SK-N-MC (cell line): ENCODE measurements at regions not wholly inside any gene's neighbourhood (a gene's known extent, or its start where the extent isn't known, plus 50 kb on each side); places are given as distances from the start of the nearest gene placed in this dataset.
"Not testable (repeated sequence)": the region's sequence is repeated elsewhere in the genome, so short reads cannot be mapped to it uniquely, and the experiment has no call there.

Experiments used
- DNase-seq: peaks from one replicate; pipeline ENCODE4 v3.0.0-alpha.2; 2011; ENCODE audit warnings: low read depth, low spot score
- H3K27ac ChIP-seq: fragments of 200-600 bp; sonication (generic); 2 replicates; pipeline ENCODE4 v1.5.1; 2016; ENCODE audit warnings: mixed run types
- H3K36me3 ChIP-seq: fragments of 200-600 bp; sonication (generic); 2 replicates; pipeline ENCODE4 v1.6.1; 2017; ENCODE audit warnings: antibody characterized with exemption, low read length, mixed read lengths; ENCODE audit not compliant: insufficient read depth
- H3K4me3 ChIP-seq: fragments of 200-600 bp; sonication (generic); 2 replicates; pipeline ENCODE4 v1.5.1; 2016
- H3K9ac ChIP-seq: fragments of 200-600 bp; sonication (generic); 2 replicates; pipeline ENCODE4 v1.8.0; 2017; ENCODE audit warnings: mixed run types, mixed read lengths; ENCODE audit not compliant: insufficient read length
- H3K9me3 ChIP-seq: fragments of 200-600 bp; sonication (generic); 2 replicates; pipeline ENCODE4 v1.6.1; 2017; ENCODE audit warnings: low read depth, mild to moderate bottlenecking, antibody characterized with exemption, low read length, moderate library complexity, mixed read lengths
- EZH2 ChIP-seq: fragments of 200-600 bp; sonication (generic); IDR thresholded peaks from one replicate; pipeline ENCODE4 v1.6.1; 2017; ENCODE audit warnings: antibody characterized with exemption
- FOXP2 ChIP-seq: optimal IDR thresholded peaks from 2 replicates; pipeline ENCODE3; 2011; ENCODE audit warnings: mild to moderate bottlenecking, moderate library complexity; ENCODE audit not compliant: insufficient read depth; ENCODE audit errors: extremely low read length, control extremely low read depth
- POLR2AphosphoS5 ChIP-seq: IDR thresholded peaks from 2 replicates; pipeline ENCODE4 v1.6.1; 2012; ENCODE audit warnings: mild to moderate bottlenecking, low read depth, low read length, borderline replicate concordance

DNA sequence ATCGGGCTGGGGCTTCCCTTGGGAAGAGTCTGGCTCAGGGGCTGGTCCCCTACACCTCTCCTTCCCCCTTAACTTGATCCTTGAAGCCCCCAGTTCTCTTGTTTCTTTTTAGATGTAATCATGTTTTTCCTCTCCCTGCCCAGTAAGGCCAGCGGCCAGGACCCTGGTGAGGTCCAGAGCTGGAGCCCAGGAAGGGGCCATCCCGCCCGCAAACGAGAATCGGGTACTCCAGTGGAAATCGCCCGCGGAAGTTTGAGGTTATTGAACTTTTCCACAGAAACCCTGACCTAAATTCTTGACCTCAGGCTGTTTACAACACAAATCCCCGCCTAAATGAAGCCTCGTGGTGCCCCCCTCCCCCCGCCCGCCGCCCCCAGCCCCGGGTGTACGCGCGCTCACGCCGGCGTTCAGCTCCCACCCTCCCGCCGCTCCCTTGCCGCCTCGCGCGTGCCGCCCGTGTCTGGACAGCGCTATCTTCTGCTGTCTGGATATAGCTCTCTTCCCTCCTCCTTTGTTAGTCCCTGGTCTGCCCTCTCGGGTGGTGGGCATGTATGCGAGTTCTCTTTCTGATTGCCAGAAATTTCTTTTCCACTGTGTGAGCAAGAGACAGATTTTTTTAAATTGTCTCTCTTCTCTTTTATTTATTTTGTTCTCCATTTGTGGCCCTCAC, 165.9 kb upstream of the CACNA1E start:
- TF ChIP-seq EZH2: no peak
- DNase-seq: no peak
- no peaks in the 10 kb centered on the region for H3K36me3 ChIP-seq

DNA sequence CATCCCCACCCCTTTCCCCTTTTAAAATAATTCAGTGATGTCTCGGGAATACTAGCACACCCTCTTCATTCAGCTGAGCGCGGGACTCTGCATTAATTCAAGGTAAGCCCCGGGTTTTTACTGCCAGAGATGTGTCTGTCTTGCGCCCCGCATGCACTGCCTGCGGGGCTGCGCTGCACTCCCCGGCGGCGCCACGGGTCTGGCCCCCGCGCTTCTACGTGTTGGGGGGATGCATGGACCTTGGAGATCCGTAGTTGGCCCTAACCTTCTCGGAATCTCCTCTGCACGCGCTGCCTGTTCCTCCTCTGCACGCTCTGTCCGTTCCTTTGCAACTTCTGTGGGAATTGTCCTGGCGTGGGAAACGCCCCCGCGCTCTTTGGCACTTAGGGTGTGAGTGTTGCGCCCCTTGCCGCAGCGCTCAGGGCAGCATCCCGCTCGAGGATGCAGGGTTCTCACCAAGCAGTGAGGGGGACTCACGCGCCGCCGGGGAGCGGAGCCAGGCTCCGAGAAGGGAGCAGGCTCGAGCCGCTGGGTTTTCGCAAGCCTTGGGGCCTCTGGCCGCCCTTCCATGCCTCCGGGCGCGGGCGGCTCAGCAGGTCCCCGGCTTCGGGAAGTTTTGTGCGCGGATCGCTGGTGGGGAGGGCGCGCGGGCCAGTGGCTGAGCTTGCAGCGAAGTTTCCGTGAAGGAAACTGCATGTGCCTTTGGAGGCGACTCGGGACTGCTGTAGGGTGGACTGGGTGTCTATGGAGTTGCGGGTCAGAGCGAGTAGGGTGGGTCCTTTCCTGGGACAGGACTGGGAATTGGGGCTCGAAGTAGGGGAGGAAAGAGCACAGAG, 165.1 kb upstream of the CACNA1E start:
- Histone ChIP-seq H3K9ac (no peak overlapping the region), H3K27ac (no peak overlapping the region), H3K4me3 (no peak overlapping the region), H3K9me3 (no peaks in the 10 kb centered on the region), H3K36me3 (no peaks in the 10 kb centered on the region)
- TF ChIP-seq FOXP2: no peak
- TF ChIP-seq POLR2AphosphoS5: no peak
- peak; percentile 91 for TF ChIP-seq EZH2
- no peak for DNase-seq

More for the DNA sequence above, 165.9 kb upstream of the CACNA1E start:
- H3K9me3 ChIP-seq: no peaks in the 10 kb centered on the region
- no peak overlapping the region for H3K4me3 ChIP-seq
- H3K27ac ChIP-seq: no peak overlapping the region
- H3K9ac ChIP-seq: no peak overlapping the region

DNA sequence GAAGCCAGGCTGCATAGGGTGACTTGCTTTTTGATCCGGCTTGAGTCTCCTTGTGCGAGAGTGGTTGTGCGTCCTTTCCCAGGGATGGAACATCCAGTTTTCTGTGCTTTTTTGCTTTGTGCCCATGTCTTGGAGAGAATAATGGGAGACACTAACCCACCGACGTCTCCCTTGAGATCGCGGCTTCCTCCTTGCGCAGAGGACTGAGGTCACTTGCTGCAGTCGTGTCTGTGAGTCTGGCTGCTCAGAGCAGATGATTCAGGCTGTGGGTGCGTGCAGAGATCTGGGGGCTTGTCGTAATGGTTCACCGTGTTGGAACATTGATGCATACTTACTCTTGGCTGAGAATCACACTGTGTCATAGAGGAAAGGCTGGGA, 164.5 kb upstream of the CACNA1E start:
- Histone ChIP-seq H3K4me3 (no peak overlapping the region), H3K27ac (no peak overlapping the region), H3K9ac (no peak overlapping the region), H3K9me3 (no peaks in the 10 kb centered on the region), H3K36me3 (no peaks in the 10 kb centered on the region)
- no peak for DNase-seq
- peak; percentile 5 for TF ChIP-seq EZH2
- no peak for TF ChIP-seq POLR2AphosphoS5

DNA sequence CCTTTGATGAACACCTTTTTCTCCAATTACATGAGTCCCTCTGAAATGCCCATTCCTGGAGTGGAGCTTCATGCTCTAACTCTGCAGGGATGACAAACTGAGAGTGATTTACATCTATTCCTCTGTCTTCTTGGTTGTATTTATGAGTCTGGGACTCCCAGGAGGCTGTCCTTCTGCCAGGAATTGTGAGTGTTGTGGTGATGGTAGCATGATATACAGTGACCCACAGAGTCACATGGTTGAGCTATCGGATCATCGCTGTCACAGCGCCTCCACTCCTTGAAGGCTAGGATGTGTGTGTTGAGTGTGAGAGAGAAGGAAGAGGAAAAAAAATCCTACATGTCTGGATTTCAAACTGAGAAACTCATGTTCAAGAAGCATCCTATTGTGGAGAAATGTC, 163.4 kb upstream of the CACNA1E start:
- TF ChIP-seq FOXP2 (no peak), EZH2 (no peak), POLR2AphosphoS5 (no peak)

DNA sequence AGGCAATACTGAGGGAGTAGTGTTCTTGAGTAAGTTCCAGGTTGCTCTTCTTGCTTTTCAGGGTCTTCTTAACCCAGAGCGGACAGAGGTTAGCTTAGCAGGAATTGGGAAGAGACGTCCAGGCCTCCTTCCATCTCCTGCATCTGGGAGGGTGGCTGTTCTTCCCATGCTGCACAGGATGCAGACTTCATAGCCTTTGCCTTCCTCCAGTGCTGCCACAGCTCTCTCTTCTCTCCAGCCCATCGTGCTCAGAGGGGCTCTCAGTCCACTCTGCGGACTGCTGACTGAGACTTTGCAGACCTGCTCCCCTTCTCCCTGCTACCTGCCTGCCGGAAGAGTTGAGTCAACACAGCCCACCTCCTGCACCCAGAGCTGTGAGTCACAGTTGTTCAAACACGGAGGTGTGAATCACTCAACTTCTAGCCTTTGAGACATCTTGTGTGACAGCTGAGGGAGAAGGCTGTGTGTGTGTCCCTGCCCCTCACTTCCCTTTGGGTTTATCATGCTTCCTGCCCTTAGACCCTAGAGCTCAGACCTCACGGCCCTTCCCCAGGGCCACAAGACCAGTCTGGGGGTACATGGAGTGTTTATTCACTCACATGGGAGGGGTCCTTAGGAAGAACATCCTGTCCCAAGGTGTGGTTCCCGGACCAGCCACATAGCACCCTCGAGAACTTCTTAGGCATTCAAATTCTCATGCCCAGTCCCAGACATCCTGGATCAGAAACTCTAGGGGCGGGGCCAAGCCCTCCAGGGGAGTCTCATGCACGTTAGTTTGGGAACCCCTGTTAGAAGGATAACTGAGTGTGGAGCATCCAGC, 158.3 kb upstream of the CACNA1E start:
- no peaks in the 10 kb centered on the region for H3K36me3 ChIP-seq
- no peak overlapping the region for H3K4me3 ChIP-seq
- no peak for DNase-seq
- no peak for TF ChIP-seq FOXP2
- TF ChIP-seq EZH2: no peak
- no peak for TF ChIP-seq POLR2AphosphoS5
- no peaks in the 10 kb centered on the region for H3K9me3 ChIP-seq
- H3K9ac ChIP-seq: no peak overlapping the region
- H3K27ac ChIP-seq: no peak overlapping the region

More for the DNA sequence above, 163.4 kb upstream of the CACNA1E start:
- Histone ChIP-seq H3K9me3 (no peaks in the 10 kb centered on the region), H3K36me3 (no peaks in the 10 kb centered on the region), H3K4me3 (no peak overlapping the region), H3K27ac (no peak overlapping the region), H3K9ac (no peak overlapping the region)
- DNase-seq: no peak

DNA sequence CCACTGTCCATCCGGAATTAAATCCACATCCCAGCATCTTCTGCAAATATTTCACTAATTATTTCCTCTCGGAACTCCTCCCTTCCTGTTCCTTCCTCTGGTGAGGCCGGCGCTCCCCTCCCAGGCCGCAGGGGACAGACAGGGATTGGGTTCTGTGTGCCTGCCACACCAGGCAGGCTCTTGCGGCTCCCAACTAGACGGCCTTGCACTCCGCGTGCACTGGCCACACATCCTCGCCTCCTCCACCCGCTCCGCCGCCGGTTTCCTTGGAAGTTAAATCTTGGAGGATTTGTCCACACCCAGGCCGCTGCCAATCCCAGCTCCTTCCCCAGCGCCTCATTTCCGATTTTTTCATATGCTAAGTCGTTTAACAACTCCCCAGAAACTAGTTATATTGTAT, 157.6 kb upstream of the CACNA1E start:
- H3K4me3 ChIP-seq, DNase-seq, H3K9ac ChIP-seq, H3K36me3 ChIP-seq, H3K27ac ChIP-seq, H3K9me3 ChIP-seq: not testable (repeated sequence)

DNA sequence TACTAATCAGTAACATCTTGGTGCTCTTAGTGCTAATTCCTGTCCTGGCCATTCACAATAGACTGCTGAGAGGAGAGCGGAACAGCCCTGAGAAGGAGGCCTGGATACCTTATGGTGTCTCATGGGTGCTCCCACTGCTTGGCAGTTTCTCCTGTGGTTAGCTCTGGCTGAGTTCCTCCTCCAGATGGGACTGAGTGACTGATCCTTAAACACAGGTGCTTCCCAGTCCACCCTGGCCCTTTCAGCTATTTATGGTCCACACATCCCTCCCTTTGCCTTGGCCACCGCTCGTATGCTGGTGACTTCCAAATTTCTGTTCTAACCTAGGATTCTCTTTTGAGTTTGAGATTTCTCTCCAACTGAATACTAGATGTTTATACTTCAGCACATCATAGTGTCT, 157.0 kb upstream of the CACNA1E start:
- Histone ChIP-seq H3K27ac (no peak overlapping the region), H3K36me3 (no peaks in the 10 kb centered on the region), H3K9me3 (no peaks in the 10 kb centered on the region), H3K4me3 (no peak overlapping the region), H3K9ac (no peak overlapping the region)
- TF ChIP-seq FOXP2: no peak
- TF ChIP-seq POLR2AphosphoS5: no peak
- TF ChIP-seq EZH2: no peak
- DNase-seq: no peak

DNA sequence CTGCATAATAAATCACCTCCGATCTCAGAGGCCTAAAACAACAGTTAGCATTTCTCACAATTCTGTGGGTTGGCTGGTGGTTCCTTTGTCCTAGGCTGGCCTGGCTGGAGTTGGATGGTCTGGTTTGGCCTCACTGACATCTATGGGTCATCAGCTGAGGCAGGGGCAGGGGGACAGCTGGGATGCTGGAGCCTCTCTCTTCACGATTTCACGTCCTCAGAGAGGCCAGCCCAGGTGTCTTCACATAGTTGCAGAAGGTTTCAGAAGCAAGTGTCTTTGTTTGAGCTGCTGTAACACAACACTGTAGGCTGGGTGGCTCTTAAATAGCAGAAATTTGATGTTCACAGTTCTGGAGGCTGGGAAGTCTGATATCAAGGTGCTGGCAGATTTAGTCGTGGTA, 155.5 kb upstream of the CACNA1E start:
- Histone ChIP-seq H3K4me3 (no peak overlapping the region), H3K27ac (no peak overlapping the region), H3K36me3 (no peaks in the 10 kb centered on the region), H3K9ac (no peak overlapping the region), H3K9me3 (no peaks in the 10 kb centered on the region)
- no peak for TF ChIP-seq EZH2
- TF ChIP-seq POLR2AphosphoS5: no peak
- TF ChIP-seq FOXP2: no peak
- no peak for DNase-seq
